VCaP (cell line): ENCODE measurements at regions not wholly inside any gene's neighbourhood (a gene's known extent, or its start where the extent isn't known, plus 50 kb on each side); places are given as distances from the start of the nearest gene placed in this dataset.

Experiments
- H3K27ac ChIP-seq: fragments of 450-650 bp; 2 replicates; pipeline ENCODE4 v1.5.1; 2017
- CTCF ChIP-seq: fragments of 450-650 bp; conservative IDR thresholded peaks from 2 replicates; pipeline ENCODE4 v1.5.1; 2017; ENCODE audit warnings: mild to moderate bottlenecking, moderate library complexity

- no peak overlapping the region for H3K27ac ChIP-seq
- no peak for TF ChIP-seq CTCF
Observed at GRCh38 chr18:25449046-25449445, 97.1 kb upstream of the ZNF521 start.

GRCh38 chr18:25446972-25447371, 95.0 kb upstream of the ZNF521 start:
- H3K27ac ChIP-seq: no peak overlapping the region
- TF ChIP-seq CTCF: no peak

- no peak for TF ChIP-seq CTCF
- no peak overlapping the region for H3K27ac ChIP-seq
Observed at GRCh38 chr18:25445430-25445829, 93.5 kb upstream of the ZNF521 start.

DNA sequence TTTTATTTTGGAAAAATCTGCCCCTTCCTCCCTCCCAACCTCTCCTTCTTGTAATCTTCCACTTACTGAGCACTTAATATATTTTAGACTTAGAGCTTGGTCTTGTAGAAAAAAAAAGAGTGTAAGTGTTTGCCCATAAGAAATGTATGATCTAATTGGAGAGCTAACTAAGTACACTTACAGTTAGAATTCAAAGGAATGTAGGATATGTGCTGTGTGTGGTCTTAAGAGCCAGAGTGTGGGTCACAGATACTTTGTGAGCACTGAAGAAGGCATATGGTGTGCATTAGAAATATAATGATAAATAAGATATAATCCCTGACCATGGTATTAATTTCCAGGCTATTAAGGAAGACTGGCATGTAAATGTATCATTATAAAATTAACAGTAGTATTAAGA, 91.8 kb upstream of the ZNF521 start:
- H3K27ac ChIP-seq: no peak overlapping the region
- no peak for TF ChIP-seq CTCF

GRCh38 chr18:25435149-25435782, 83.3 kb upstream of the ZNF521 start:
- no peak for TF ChIP-seq CTCF
- no peak overlapping the region for H3K27ac ChIP-seq

DNA sequence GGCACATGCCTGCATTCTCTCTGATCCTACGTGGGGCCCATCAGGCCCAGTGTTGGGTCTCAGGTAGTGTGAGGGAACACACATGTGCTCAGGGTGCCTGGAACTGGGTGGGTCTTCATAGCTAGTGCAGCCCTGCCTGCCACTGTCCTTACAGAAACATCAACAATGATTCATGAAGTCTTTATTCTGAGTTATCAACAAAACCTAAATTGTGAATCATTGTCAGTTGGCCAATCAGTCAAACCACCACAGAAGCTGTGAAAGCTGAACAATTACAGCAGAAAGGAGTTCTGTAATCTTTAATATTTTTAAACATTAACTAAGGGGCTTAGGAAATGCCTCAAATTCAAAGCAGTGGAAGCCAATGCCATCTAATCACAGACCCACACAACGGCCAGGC, 82.8 kb upstream of the ZNF521 start:
- no peak overlapping the region for H3K27ac ChIP-seq
- TF ChIP-seq CTCF: no peak

- no peak overlapping the region for H3K27ac ChIP-seq
- TF ChIP-seq CTCF: no peak
Observed at GRCh38 chr18:25433590-25433989, 81.6 kb upstream of the ZNF521 start.
